ENCODE measurements at regions not wholly inside any gene's neighbourhood (a gene's known extent, or its start where the extent isn't known, plus 50 kb on each side); places are given as distances from the start of the nearest gene placed in this dataset.

- FAIRE-seq (no peak), DNase-seq (ENCODE audit: low spot score) (no peak)
Measured at GRCh38 chrX:109927663-109928273, 75.1 kb upstream of the TMEM164 start.

- no peak for FAIRE-seq
- DNase-seq (ENCODE audit: low spot score), result no peak
Measured at GRCh38 chrX:109928596-109929335, 74.1 kb upstream of the TMEM164 start.

GRCh38 chrX:109931677-109932076 is 71.2 kb upstream of the TMEM164 start:
- no peak for FAIRE-seq

DNA sequence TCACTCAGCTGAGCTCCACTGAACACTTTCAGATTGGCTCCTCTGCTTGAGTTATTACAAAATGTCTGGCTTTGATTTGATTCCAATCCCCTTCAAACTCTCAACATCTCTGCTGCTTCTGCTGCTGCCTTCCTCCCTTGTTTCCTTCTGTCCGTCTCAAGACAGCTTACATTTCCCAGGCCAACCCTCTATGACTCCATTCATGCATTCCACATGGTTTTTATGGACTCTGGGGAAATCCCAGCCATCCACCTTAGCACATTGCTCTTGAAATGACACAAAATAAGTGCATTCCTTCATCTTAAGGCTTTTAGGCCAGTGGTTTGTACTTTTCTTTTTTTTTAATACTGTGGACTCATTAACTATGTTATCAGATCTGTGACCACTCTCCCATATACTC is 68.5 kb upstream of the TMEM164 start:
- no peak for FAIRE-seq
- no peak for DNase-seq (ENCODE audit: low spot score)

More at GRCh38 chrX:109931677-109932076, 71.2 kb upstream of the TMEM164 start:
- DNase-seq (ENCODE audit: low spot score), result no peak

DNA sequence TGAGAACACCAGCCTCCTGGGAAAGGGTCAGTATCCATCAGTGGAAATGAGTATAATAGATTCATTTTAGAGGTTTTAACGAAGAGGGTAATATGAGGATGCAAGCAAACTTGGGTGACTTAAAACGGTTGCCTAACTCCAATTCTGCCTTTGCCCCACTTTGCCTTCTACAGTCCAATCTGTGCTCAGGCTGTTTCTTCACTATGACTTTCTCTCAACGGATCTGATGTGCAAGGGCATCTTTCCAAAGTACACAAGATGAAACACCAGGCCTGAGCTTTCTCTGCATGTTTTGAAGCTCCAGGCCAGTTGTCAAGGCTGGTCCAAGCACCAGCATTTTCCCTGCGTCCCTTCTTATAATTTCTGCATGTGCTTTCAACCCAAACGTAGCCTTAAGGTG is 68.0 kb upstream of the TMEM164 start:
- FAIRE-seq (no peak), DNase-seq (ENCODE audit: low spot score) (no peak)

DNA sequence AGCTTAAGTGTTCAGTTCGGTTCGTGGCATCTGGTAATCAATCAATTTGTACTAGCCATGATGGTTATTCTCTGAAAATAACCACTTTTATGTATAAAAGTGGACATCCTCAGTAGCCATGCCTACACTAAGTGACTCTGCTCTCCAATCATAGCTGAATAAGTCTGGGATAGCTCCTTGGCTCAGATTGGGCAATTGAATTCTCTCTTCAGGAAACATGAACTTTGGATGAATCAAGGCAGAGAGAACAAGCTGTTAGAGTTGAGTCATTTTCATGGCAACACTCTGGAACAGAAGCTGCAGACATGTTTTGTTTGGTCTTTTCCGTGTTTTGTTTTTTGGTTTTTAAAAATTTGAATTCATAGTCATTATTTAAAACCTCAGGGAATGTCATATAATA is 66.8 kb upstream of the TMEM164 start:
- FAIRE-seq, result no peak
- no peak for DNase-seq (ENCODE audit: low spot score)

DNA sequence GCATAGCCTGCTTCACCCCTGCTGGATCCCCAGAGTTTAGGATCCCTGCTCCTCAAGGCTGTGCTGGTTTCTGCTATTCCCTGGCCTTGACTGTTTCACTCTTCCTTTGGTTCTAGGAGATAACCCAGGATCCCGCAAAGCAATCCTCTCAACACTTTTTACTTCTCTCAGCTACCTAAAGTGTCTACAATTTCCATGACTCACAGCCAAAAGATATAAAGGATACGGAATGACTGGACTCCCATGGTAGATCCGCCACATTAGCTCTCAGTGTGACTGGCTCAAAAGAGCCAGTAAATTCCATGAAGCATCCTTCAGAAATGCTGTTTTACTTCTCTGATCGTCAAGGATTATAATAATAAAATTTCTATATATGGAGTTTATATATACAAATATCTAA is 66.3 kb upstream of the TMEM164 start:
- no peak for FAIRE-seq
- DNase-seq (ENCODE audit: low spot score), result no peak

GRCh38 chrX:109939498-109939897 is 63.4 kb upstream of the TMEM164 start:
- FAIRE-seq (no peak), DNase-seq (ENCODE audit: low spot score) (no peak)

- FAIRE-seq (no peak), DNase-seq (ENCODE audit: low spot score) (no peak)
Measured at GRCh38 chrX:109940411-109940810, 62.5 kb upstream of the TMEM164 start.

GRCh38 chrX:109943092-109943739 is 59.7 kb upstream of the TMEM164 start:
- no peak for DNase-seq (ENCODE audit: low spot score)
- no peak for FAIRE-seq

- DNase-seq (ENCODE audit: low spot score) (no peak), FAIRE-seq (no peak)
Measured at GRCh38 chrX:109943740-109944092, 59.2 kb upstream of the TMEM164 start.

GRCh38 chrX:109952050-109952449 is 50.9 kb upstream of the TMEM164 start:
- FAIRE-seq (no peak), DNase-seq (ENCODE audit: low spot score) (no peak)

DNA sequence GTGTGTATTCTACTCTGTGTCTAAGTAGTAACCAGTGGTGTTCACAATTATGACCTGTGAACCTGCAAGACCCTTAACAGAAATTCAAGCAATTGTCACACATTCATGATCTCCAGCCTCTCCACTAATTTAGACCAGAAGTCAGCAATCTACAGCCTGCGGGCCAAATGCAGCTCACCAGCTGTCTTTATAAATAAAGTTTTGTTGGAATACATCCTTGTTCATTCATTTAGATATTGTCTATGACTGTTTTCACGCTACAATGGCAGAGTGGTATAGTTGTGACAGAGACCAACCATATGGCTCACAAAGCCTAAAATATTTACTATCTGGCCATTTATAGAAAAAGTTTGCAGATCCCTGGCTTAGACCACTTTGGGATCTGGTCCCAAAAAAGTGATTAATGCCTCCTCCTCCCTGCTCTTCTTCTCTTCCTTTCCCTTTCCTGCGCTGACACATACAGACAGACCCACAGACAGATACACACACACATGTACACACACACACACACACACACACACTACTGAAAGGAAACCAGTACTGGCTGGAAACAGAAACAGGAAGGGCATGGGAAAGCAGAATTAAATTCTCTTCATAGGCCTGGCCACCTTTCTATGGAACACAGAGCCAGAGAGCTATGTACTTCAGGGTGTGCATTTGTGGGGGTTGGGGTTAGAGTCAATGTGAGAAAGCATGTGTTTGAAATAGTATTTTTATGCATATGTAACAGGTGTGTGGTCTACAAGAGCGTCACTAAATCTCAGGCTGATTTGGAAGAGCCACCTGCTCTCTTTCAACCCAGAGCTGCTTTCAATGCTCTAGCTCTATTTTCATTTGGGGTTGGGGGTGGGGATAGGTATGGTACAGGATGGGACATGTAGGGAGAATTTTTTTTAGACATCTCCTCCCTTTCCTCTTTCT is 49.7 kb upstream of the TMEM164 start:
- DNase-seq (ENCODE audit: low spot score), result no peak
- FAIRE-seq, result no peak
